Esophagus squamous epithelium (tissue), 5 donors: ENCODE measurements at regions not wholly inside any gene's neighbourhood (a gene's known extent, or its start where the extent isn't known, plus 50 kb on each side); places are given as distances from the start of the nearest gene placed in this dataset.

Experiments
- DNase-seq: peaks from one replicate; lab custom pipeline; 2025; lab: John Stamatoyannopoulos, UW
- H3K27ac ChIP-seq, 4 donors: fragments of 200-600 bp; sonication (generic); one replicate each; pipeline ENCODE4 v1.5.1; 2016 to 2019; ENCODE audit warnings: mild to moderate bottlenecking in 1 of 4
- H3K27me3 ChIP-seq, 4 donors: fragments of 200-600 bp; sonication (generic); 1 replicate in 3 of 4; 2 replicates in 1 of 4; pipeline versions ENCODE4 v1.5.1 to v1.6.0; 2017 to 2021; ENCODE audit warnings: antibody characterized with exemption in 1 of 4
- H3K36me3 ChIP-seq, 3 donors: fragments of 200-600 bp; sonication (generic); one replicate each; pipeline ENCODE4 v1.5.1; 2016 to 2019
- H3K4me1 ChIP-seq, 3 donors: fragments of 200-600 bp; sonication (generic); one replicate each; pipeline ENCODE4 v1.5.1; 2017 to 2019
- H3K4me3 ChIP-seq, 4 donors: fragments of 200-600 bp; sonication (generic); 1 replicate in 3 of 4; 2 replicates in 1 of 4; pipeline ENCODE4 v1.5.1; 2016 to 2019; ENCODE audit warnings: mild to moderate bottlenecking in 2 of 4, moderate library complexity in 1 of 4
- H3K9me3 ChIP-seq, 3 donors: fragments of 200-600 bp; sonication (generic); one replicate each; pipeline ENCODE4 v1.5.1; 2016 to 2019
- CTCF ChIP-seq, 6 experiments: fragments of 450-650 bp in 4 of 6; fragments of 200-600 bp in 2 of 6; sonication (generic) in 2 of 6; IDR thresholded peaks; one replicate each; pipeline ENCODE4 v1.5.1; 2016 to 2019; ENCODE audit warnings: antibody characterized with exemption in 6 of 6, mild to moderate bottlenecking in 4 of 6, moderate library complexity in 4 of 6
- POLR2A ChIP-seq, 4 donors: fragments of 450-650 bp; IDR thresholded peaks; one replicate each; pipeline ENCODE4 v1.6.1; 2017; ENCODE audit warnings: antibody characterized with exemption in 4 of 4, mild to moderate bottlenecking in 4 of 4, moderate library complexity in 3 of 4
- WGBS, 2 donors: methylation state at CpG; one replicate each; pipeline ENCODE4 v1.1.5; 2018; 5-methylcytosine and 5-hydroxymethylcytosine counted together
- intact Hi-C: fragments of 100-400 bp; cut with DNase I; formaldehyde crosslinking; loops from one replicate; pipeline ENCODE4 v1.15.0; 2022
- donor health status: DM: yes; HTN: yes; CAD: no.

- Histone ChIP-seq H3K9me3 (no peaks in the 10 kb centered on the region), H3K36me3 (no peaks in the 10 kb centered on the region), H3K27ac (no peak overlapping the region), H3K4me1 (no peaks in the 10 kb centered on the region), H3K4me3 (no peak overlapping the region), H3K27me3 (no peaks in the 10 kb centered on the region)
- 92 to 93% methylated on average over 6 of the region's 6 CpGs for whole genome bisulfite sequencing, 2 donors
- no peak for TF ChIP-seq POLR2A (IDR thresholded peaks at IDR 0.05)
- no peak for TF ChIP-seq CTCF (IDR thresholded peaks at IDR 0.05)
- intact Hi-C loops = no loop called here
- DNase-seq = no peak
These were observed 1007.0 kb upstream of the CELF4 start for GRCh38 chr18:38572554-38573111.

DNA sequence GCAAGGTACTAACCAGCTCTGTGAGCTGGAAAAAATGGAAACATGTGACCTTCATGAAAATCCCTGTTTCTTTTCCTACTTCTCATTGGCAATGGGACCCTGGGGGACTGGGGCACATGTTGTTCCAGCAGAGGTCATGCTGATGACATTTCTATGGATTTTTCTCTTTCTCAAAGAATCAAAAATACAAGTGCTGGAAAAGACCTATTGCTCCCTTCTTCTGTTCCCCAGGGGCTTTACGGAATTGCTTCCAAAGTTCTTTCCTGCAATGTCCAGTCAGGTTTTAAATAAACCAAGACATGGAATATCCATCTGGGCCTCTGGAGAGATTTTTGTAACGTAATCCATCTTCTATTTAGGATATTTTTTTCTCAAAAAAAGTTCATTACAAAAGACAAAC, 1006.1 kb upstream of the CELF4 start:
- no peaks in the 10 kb centered on the region for H3K9me3 ChIP-seq
- H3K27ac ChIP-seq = no peak overlapping the region
- 33 to 39% methylated on average over 2 of the region's 2 CpGs for WGBS, 2 donors
- no peak for DNase-seq
- TF ChIP-seq CTCF (IDR thresholded peaks at IDR 0.05) (no peak), POLR2A (IDR thresholded peaks at IDR 0.05) (no peak)
- H3K27me3 ChIP-seq = no peaks in the 10 kb centered on the region
- no peaks in the 10 kb centered on the region for H3K36me3 ChIP-seq
- no peak overlapping the region for H3K4me3 ChIP-seq
- H3K4me1 ChIP-seq = no peaks in the 10 kb centered on the region
- intact Hi-C loops = no loop called here

- Histone ChIP-seq H3K27me3 (no peaks in the 10 kb centered on the region), H3K27ac (no peak overlapping the region), H3K4me1 (peaks cover 0 to 12% (median 0%) of the 10 kb centered on the region in 3 donors), H3K36me3 (no peaks in the 10 kb centered on the region), H3K4me3 (no peak overlapping the region), H3K9me3 (no peaks in the 10 kb centered on the region)
- 88 to 100% methylated on average over 1 of the region's 1 CpG for WGBS, 2 donors
- TF ChIP-seq CTCF (IDR thresholded peaks at IDR 0.05) (no peak), POLR2A (IDR thresholded peaks at IDR 0.05) (no peak)
- DNase-seq = no peak
- intact Hi-C loops = no loop called here
These were observed 999.9 kb upstream of the CELF4 start for GRCh38 chr18:38565513-38565912.

DNA sequence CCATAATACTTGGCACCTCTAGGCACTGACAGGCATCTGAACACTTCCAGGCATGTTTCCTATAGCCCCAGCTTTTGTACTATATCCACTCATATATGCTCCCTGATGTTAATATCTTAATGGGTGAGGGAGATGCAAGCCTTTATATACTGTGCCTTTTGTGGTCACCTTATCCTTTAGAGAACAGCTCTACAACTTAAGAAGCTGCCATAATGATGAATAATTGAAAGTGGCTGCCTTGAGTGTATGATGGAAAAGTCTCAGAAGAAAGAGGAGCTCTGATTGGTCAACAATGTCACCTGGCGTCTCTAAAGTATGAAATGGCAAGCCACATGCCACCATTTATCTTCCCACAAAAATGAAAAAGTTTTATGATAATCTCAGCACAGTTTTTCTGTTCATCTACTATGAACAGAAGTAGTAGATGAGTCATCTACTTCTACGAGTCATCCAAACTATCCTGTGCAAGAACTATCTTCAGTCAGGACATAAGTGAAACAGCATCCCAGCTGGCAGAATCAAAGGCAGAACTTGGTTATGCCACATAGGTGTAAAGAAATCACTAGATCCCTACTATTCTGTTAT, 997.9 kb upstream of the CELF4 start:
- DNase-seq = no peak
- H3K27me3 ChIP-seq = no peaks in the 10 kb centered on the region
- H3K9me3 ChIP-seq = no peaks in the 10 kb centered on the region
- H3K27ac ChIP-seq = no peak overlapping the region
- peaks cover 0 to 12% (median 0%) of the 10 kb centered on the region in 3 donors for H3K4me1 ChIP-seq
- intact Hi-C loops = no loop called here
- 38 to 54% methylated on average over 2 of the region's 2 CpGs for WGBS, 2 donors
- TF ChIP-seq CTCF (IDR thresholded peaks at IDR 0.05) (no peak), POLR2A (IDR thresholded peaks at IDR 0.05) (no peak)
- H3K36me3 ChIP-seq = no peaks in the 10 kb centered on the region
- no peak overlapping the region for H3K4me3 ChIP-seq

DNA sequence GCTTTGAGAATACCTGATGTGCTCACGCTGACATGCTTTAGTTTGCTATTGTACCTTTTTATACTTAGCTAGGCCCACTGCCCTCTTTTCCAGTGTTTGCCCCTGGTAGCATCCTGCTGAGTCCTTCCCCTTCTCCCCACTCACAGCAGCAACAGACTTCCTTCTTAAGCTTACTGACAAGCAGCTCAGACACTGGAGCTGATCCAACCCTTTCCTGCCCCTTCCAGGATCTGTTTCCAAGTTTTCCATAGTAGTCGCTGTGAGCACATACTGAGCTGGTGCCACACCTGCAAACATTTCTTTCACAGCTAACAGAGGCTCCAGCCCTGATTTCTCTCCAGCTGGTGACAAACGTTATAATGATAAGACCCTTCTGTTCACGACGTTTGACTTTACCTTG, 991.4 kb upstream of the CELF4 start:
- no peaks in the 10 kb centered on the region for H3K27me3 ChIP-seq
- H3K4me1 ChIP-seq = peaks cover 0 to 8% (median 3%) of the 10 kb centered on the region in 3 donors
- intact Hi-C loops = no loop called here
- no peaks in the 10 kb centered on the region for H3K9me3 ChIP-seq
- 48 to 53% methylated on average over 5 of the region's 5 CpGs for WGBS, 2 donors
- no peak overlapping the region for H3K27ac ChIP-seq
- DNase-seq = no peak
- no peaks in the 10 kb centered on the region for H3K36me3 ChIP-seq
- no peak overlapping the region for H3K4me3 ChIP-seq
- TF ChIP-seq POLR2A (IDR thresholded peaks at IDR 0.05) = no peak
- TF ChIP-seq CTCF (IDR thresholded peaks at IDR 0.05) = no peak
